UCSD-AML1 (cell line): ENCODE measurements at regions not wholly inside any gene's neighbourhood (a gene's known extent, or its start where the extent isn't known, plus 50 kb on each side); places are given as distances from the start of the nearest gene placed in this dataset.
"Not testable (repeated sequence)": the region's sequence is repeated elsewhere in the genome, so short reads cannot be mapped to it uniquely, and the experiment has no call there.

Experiments used
- DNase-seq: peaks from one replicate; lab custom pipeline; 2025; ENCODE audit not compliant: unreplicated experiment; lab: John Stamatoyannopoulos, UW

GRCh38 chrX:1103360-1103759 is 109.1 kb downstream of the CRLF2 start:
- DNase-seq, result no peak

GRCh38 chrX:1102786-1103185 is 109.7 kb downstream of the CRLF2 start:
- no peak for DNase-seq

- not testable (repeated sequence) for DNase-seq
Observed at GRCh38 chrX:1102221-1102620, 110.2 kb downstream of the CRLF2 start.

GRCh38 chrX:1099146-1099770 is 113.2 kb downstream of the CRLF2 start:
- DNase-seq, result no peak

- DNase-seq, result no peak
Observed at GRCh38 chrX:1097328-1097727, 115.1 kb downstream of the CRLF2 start.

GRCh38 chrX:1094566-1095333 is 117.7 kb downstream of the CRLF2 start:
- DNase-seq, result no peak

- no peak for DNase-seq
Observed at GRCh38 chrX:1093586-1094421, 118.6 kb downstream of the CRLF2 start.

- DNase-seq, result no peak
Observed at GRCh38 chrX:1093121-1093520, 119.3 kb downstream of the CRLF2 start.

GRCh38 chrX:1086444-1087409 is 125.7 kb downstream of the CRLF2 start:
- no peak for DNase-seq

- not testable (repeated sequence) for DNase-seq
Observed at GRCh38 chrX:1085871-1086270, 126.6 kb downstream of the CRLF2 start.

- DNase-seq, result no peak
Observed at GRCh38 chrX:1084689-1085088, 127.8 kb downstream of the CRLF2 start.

GRCh38 chrX:1076871-1077651 is 135.4 kb downstream of the CRLF2 start:
- DNase-seq, result no peak

- DNase-seq, result no peak
Observed at GRCh38 chrX:1075741-1076140, 136.7 kb downstream of the CRLF2 start.

- no peak for DNase-seq
Observed at GRCh38 chrX:1075156-1075555, 137.3 kb downstream of the CRLF2 start.

- no peak for DNase-seq
Observed at GRCh38 chrX:1074755-1075154, 137.7 kb downstream of the CRLF2 start.

- DNase-seq, result no peak
Observed at GRCh38 chrX:1074172-1074571, 138.3 kb downstream of the CRLF2 start.

- DNase-seq, result no peak
Observed at GRCh38 chrX:1072637-1073377, 139.6 kb downstream of the CRLF2 start.

GRCh38 chrX:1071351-1071750 is 141.1 kb downstream of the CRLF2 start:
- no peak for DNase-seq

GRCh38 chrX:1062351-1062750 is 150.1 kb downstream of the CRLF2 start:
- DNase-seq, result no peak
